Bone marrow (tissue), 2 donors: ENCODE measurements at regions not wholly inside any gene's neighbourhood (a gene's known extent, or its start where the extent isn't known, plus 50 kb on each side); places are given as distances from the start of the nearest gene placed in this dataset.

Experiments
- DNase-seq, 2 donors: peaks; one replicate each; lab custom pipeline; 2025; lab: John Stamatoyannopoulos, UW

GRCh38 chr1:172801771-172802322 is 142.9 kb downstream of the FASLG start:
- DNase-seq, result peak in 1 of 2 donors; percentile 34

- DNase-seq, result peak in 1 of 2 donors; percentile 56
These were observed 150.8 kb downstream of the FASLG start for GRCh38 chr1:172809750-172810149.

DNA sequence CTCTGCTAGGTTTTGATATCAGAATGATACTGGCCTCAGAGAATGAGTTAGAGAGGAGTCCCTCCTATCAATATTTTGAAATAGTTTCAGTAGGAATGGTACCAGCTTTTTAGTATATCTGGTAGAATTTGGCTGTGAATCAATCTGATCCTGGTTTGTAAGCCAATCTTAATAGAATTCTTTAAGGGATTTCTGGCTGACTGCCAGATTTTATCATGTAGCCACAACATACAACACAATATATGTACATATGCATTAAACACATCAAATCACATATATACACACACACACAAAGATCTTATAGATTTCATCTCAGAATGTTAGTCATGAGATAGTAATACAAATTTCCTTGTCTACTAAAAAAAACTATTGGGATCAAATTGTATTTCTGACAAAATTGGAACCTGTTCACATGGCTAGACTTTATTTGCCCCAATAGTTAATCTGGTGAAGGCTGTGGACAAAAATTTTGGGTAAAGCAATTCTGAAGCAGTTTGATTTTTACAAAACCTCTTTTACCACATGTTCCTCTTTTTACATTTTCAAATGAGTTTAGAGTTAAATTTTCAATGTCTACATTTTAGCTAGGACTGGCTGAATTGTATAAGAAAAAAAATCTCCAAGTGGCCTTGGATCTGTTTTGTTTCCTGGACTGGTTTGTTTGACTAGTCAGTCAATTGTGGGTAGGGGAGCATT is 151.7 kb downstream of the FASLG start:
- DNase-seq, result peak in 1 of 2 donors; percentile 18

DNA sequence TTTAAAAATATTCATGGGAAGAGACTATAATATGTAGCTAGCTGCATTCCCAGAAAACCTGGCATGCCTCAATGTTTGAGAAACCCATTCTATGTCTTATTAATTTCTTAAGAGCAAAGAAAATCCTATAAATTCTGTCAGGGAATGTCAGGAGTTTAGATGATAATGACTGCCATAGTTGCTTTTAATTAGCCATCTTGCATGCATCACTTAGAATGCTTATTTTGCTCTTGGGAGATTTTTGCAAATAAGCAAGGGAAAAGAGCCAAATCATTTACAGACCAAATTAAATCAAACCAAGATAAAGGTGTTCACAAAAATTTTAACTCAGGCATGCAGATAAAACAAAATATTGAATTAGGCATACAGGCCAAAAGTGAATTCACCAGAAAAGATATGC is 152.8 kb downstream of the FASLG start:
- no peak for DNase-seq

DNA sequence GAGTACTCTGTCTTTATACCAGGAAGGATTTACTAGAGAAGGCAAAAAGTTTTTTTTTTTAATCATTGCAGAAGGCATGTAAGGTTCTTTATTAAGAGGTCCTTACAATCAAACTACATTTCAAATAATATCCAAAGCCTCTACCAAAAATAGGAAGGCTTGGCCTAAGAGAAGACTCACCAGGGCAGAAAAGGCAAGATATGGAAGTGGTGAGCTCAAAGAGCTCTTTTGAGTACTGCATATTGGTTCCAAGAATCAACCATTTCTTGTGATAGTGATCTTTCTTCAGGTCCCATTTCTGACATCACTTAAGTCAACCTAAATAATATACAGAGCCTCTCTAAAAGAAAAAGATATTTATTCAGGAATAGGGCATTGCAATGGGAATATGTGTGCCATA is 153.2 kb downstream of the FASLG start:
- no peak for DNase-seq

DNA sequence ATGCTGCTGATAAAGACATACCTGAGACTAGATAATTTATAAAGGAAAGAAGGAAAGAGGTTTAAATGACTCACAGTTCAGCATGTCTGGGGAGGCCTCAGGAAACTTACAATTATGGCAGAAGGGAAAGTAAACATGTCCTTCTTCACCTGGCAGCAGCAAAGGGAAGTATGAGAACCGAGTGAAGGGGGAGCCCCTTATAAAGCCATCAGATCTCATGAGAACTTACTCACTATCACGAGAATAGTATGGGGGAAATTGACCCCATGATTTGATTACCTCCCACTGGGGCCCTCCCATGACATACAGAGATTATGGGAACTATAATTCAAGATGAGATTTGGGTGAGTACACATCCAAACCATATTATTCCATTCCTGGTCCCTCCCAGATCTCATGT is 154.4 kb downstream of the FASLG start:
- no peak for DNase-seq

DNA sequence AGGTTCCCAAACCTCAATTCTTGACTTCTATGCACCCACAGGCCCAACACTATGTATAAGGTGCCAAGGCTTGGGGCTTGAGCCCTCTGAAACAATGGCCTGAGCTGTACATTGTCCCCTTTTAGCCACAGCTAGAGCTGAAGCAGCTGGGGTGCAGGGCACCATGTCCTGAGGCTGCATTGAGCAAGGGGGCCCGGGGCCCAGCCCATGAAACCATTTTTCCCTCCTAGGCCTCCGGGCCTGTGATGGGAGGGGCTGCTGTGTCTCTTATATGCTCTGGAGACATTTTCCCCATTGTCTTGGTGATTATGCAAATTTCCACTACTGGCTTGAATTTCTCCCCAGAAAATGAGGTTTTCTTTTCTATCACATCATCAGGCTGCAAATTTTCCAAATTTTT is 155.5 kb downstream of the FASLG start:
- no peak for DNase-seq

GRCh38 chr1:172815740-172816139 is 156.8 kb downstream of the FASLG start:
- DNase-seq, result no peak

DNA sequence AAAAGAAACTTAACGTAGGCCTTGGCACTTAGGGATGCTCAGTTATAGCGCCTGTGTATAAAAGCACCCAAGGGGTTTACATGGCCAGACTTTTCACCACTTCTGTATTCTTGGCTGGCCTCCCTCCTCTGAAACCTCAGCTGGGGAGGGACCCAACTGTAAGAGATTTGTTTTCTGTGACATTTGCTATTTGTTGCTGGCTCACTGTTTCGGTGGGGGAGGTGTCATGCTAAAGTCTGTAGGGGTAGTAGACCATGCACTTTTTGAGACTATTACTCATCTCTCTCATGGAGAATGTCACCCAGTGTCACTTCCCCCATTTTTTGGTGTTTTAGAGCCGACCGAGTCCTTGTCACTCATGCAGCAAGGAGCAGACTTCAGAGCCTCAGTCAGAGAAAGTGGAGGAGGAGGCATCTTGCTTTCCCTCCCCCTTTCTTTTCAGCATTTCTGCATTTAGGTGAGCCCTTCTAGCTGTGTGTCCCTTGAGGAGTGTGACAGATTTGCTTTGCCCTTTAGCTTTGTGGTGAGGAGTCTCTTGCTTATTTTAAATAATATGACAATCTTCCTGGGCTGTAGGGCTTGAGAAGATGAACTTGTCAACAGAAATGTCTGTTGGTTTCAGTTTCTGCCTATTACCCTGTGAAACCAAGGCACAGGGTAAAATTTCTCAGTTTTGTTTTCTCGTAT is 160.1 kb downstream of the FASLG start:
- DNase-seq, result peak; percentile 5 to 91

GRCh38 chr1:172820475-172821158 is 161.7 kb downstream of the FASLG start:
- no peak for DNase-seq

GRCh38 chr1:172821609-172822274 is 162.8 kb downstream of the FASLG start:
- peak in 1 of 2 donors; percentile 11 for DNase-seq

DNA sequence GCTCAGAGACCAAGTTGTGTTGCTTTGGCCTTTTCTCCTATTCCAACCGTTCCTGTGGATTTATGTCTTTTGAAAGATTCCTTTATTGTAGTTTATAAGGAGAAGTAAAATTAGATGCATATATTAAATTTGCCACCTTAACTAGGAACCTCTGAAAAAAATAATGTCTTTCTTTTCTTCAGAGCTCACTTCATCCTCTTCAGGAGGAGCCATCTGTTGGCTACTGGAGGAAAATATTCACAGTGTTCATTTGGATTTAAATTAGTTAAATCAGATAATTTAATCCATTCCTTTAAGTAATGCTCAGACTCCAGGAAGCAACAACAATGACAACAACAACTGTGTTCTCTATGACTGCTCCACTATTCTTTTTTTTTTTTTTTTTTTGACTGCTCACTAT is 164.0 kb downstream of the FASLG start:
- no peak for DNase-seq

- no peak for DNase-seq
These were observed 164.6 kb downstream of the FASLG start for GRCh38 chr1:172823534-172823933.

DNA sequence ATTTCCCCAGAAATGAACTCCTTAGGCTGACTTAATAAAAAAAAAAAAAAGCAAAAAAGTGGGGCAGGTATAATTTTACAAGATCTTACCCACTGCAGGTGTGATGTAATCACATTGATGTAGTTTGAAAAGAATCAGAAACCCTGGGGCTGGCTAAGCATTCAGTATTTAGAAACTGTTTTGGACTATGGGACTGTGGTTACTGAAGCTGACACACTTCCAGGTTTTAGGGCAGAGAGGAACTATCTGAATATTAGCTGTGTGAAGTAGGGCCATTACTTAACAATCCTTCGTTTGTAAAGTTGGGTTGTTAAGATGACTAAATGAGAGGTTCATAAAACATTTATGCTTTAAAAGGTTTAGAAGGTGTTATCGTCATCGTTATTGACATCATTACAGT is 165.3 kb downstream of the FASLG start:
- DNase-seq, result peak in 1 of 2 donors; percentile 22

- DNase-seq, result peak in 1 of 2 donors; percentile 48
These were observed 167.3 kb downstream of the FASLG start for GRCh38 chr1:172826096-172826741.

DNA sequence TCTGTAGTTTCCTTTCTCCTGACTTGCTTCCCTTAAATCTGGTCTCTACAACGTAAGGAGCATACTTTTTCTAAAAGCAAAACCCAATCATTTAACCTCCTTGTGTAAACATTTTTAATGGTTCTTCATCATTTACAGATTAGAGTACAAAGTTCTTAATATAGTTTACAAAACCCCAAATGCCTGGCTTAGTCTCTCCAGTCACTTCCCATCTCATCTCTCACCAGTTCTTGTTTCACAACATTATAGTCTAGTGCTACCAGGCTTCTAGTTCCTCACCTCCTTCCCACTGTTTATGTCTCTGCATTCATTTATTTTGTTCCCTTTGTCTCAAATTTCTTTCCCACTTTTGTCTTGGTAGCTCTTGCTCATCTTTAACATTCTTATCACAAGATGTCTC is 168.4 kb downstream of the FASLG start:
- DNase-seq, result peak in 1 of 2 donors; percentile 4

- no peak for DNase-seq
These were observed 168.9 kb downstream of the FASLG start for GRCh38 chr1:172827841-172828240.

- no peak for DNase-seq
These were observed 173.3 kb downstream of the FASLG start for GRCh38 chr1:172832006-172832725.

DNA sequence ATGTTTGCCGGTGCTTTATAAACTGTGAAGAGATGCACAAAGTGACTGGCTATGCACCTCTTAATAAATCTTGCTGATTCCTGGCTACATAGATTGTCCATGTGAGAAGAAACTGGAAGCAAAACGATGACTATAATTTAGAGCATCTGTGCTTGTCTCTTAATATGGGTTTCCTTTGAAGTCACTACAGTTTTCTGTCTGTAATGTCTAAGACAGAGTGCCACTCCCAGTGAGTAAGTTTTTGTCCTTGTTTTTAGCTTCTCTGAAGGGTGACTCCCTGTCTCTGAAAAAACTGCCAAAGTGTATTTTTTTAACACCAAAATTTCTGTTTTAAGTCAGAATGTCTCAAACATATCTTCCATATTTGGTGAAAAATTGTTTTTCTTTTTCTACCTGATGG is 175.1 kb downstream of the FASLG start:
- no peak for DNase-seq

GRCh38 chr1:172834609-172835008 is 175.7 kb downstream of the FASLG start:
- DNase-seq, result no peak

DNA sequence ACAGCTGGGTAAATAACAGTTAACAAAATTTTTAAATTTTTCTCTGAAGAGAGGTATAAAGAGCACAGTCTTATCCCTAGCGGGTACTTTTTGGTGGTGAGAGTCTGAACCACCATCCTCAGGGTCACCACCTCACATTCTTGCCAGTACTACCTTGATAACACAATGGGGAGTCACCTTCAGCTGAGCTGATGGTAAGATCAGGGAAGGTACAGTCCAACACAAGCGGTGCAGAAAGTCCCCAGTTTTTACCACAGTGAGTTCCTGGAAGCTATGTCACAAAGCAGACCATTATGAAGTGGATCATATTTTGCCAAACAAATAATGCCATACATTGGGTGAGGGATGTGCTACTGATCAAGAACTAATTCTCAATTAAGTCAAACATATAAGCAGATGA is 176.9 kb downstream of the FASLG start:
- no peak for DNase-seq
